AG10803 (cell line): ENCODE measurements at regions not wholly inside any gene's neighbourhood (a gene's known extent, or its start where the extent isn't known, plus 50 kb on each side); places are given as distances from the start of the nearest gene placed in this dataset.
"Not testable (repeated sequence)": the region's sequence is repeated elsewhere in the genome, so short reads cannot be mapped to it uniquely, and the experiment has no call there.

Experiments used
- DNase-seq: peaks from one replicate; pipeline ENCODE4 v3.0.0; 2010; ENCODE audit warnings: low read depth
- H3K4me3 ChIP-seq: 2 replicates; pipeline ENCODE4 v1.5.1; 2011; ENCODE audit warnings: mild to moderate bottlenecking, low read length, control low read depth
- TF ChIP-seq, protein P1 (sequence below): conservative IDR thresholded peaks from 2 replicates; pipeline ENCODE4 v1.5.1; 2011; ENCODE audit warnings: mild to moderate bottlenecking, low read length, control low read depth, inconsistent platforms

DNA sequence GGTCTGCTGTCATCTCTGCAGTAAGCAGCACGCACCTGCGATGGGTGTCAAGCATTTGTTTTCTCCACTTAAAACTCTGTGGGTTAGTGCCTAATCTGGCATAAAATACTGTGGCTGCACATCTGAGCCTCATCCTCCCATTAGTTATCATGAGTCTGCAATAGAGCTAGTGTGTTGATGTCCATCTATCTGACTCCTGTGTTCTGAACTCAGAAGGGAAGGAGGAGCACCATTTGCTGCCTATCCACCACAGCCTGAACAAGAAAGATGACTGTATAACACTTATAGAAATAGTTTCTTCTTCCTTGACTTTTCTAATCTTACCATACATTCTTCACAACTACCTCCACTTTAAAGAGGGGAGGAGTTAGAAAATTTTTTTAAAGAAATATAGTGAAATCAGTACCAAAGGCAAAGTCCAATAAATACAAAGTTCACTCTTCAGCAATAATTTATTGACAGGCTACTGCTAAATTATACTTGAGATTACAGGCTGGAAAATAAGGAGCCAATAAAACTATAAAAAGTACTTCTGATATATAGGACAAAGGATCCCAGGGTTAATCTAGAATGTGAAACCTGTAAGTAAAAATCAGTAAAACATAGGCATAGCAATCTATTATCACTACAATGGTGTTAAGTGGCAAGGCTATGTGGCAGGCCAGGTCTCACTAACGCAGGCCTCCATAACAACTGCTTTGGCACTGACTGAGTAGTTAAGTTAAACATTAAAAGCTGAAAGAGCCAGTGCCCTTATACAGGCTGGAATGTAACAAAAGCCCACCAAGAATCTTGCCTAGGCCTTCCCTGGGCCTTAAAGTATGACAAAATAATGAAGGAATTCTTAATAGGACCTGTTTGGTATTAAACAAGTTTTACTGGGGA is 70.2 kb downstream of the LGALS9C start:
- not testable (repeated sequence) for DNase-seq, H3K4me3 ChIP-seq

DNA sequence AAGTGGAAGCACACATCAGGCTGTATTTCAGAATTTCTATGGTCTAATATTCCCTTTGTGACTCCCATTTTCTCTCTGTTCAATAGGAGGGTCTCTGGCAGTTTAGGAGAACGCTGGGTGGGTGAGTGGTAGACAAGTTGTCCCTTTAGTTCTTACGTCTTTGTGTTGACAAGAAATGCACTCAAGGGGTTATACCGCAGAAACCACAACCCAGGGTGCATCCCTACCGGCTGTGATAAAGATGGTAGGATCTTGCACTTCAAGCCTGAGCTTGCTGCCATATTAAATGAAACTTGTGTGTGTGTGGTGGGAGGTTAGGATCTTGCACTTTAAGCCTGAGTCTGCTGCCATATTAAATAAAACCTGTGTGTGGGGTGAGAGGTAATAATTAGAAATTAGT is 80.5 kb downstream of the LGALS9C start:
- not testable (repeated sequence) for H3K4me3 ChIP-seq, DNase-seq

DNA sequence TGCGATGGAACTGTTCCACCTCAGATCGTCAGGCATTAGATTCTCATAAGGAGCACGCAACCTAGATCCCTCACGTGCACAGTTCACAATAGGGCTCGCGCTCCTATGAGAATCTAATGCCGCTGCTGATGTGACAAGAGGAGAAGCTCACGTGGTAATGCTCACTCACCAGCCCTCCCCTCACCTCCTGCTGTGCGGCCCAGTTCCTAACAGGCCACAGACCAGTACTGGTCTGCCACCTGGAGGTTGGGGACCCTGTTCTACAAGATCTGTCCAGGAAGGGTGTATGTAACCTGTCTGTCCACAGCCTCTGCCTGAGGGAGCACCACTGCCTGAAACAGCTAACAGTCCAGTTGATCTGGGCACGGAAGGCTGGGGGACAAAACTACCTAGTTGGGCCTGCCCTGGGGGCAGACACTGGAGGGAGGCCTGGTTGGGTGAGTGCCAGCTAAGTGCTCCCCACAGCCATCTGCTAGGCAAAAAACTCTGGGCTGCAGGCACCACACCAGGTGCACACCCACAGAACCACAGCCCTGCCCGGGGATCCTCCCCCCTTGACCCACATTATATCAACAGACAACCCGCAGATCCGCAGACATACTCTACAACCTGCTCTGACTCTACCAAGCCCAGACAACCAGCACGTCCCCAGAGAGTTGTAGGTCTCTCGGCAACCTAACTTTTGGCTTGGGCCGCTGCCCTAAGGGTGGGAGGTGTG is 80.7 kb downstream of the TBC1D28 start:
- DNase-seq, H3K4me3 ChIP-seq: not testable (repeated sequence)

DNA sequence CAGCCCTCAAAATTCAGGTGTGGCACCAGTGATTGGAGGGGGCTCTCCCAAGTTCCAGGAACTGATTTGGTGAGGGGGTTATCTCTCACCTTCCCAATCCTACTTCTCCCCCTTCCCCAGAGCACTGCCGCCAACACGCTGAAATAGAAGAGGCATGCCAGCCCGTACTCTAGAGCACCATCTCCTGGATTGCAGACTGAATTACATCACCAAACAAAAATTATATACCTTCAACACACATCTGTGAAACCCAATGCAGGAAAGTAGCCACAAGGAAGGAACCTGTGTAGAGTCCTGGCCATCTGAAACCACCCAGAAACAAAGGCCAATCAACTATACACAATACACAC is 80.1 kb downstream of the TBC1D28 start:
- TF ChIP-seq, protein P1, sequence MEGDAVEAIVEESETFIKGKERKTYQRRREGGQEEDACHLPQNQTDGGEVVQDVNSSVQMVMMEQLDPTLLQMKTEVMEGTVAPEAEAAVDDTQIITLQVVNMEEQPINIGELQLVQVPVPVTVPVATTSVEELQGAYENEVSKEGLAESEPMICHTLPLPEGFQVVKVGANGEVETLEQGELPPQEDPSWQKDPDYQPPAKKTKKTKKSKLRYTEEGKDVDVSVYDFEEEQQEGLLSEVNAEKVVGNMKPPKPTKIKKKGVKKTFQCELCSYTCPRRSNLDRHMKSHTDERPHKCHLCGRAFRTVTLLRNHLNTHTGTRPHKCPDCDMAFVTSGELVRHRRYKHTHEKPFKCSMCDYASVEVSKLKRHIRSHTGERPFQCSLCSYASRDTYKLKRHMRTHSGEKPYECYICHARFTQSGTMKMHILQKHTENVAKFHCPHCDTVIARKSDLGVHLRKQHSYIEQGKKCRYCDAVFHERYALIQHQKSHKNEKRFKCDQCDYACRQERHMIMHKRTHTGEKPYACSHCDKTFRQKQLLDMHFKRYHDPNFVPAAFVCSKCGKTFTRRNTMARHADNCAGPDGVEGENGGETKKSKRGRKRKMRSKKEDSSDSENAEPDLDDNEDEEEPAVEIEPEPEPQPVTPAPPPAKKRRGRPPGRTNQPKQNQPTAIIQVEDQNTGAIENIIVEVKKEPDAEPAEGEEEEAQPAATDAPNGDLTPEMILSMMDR, result peak; percentile 59
- not testable (repeated sequence) for H3K4me3 ChIP-seq
- peak; percentile 27 for DNase-seq

DNA sequence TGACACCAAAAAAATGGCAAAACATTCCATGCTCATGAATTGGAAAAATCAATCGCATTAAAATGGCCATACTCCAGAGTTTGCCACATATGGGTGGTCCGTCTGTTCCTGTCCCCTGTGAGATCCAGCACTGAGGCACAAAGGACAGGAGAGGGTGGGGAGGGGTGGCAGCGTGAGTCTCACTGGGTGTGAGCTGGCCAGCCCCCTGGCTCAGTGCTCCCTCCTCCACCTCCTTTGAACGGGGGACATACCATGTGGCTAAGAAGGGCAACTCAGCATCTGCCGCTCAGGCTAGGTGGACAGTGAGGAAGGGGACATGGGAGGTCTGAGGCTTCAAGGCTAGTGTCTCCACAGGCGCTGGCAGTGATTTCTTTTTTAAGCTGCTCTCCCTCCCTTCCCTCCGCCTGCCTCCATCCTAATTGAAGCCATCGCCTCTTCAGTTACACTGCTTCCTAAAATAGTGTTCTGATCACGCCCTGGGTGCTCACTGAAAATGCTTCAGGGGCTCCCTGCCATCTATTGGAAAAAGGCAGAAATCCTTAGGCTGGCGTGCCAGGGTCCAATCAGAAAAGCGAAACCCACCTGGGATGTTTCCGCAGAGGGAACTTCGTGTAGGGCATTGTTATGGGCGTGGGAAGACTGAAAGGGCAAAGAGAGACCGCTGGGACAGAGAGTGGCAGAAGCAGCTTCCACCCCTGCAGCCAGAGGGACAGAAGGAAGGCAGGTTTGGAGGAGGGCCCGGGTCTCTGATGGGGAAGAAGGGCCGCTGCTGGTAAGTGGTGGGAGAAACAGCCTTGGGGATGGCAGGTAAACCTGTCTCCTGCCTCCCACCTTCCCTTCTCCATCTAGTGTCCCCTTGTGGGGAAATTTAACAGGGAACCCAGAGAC is 75.8 kb downstream of the TBC1D28 start:
- H3K4me3 ChIP-seq, DNase-seq: not testable (repeated sequence)

DNA sequence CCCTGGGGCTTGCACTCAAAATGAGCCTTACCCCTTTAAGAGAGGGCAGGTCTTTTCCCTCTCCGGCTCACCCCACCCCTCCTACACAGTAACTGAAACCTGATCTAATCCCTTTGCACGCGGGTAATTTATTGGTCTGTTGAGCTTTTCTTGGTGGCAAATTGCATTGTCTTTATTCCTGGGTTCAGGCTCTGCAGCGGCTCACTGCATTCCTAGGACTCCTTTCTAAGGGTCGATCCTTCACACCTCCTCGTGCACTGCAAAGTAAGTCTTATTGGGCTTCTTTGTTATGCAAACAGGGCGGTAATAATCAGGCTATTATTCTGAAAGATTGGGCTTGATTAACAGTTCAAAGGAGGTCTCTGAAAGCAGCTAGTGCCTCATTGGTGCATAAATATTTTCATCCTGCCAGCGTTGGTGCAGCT is 74.7 kb downstream of the TBC1D28 start:
- not testable (repeated sequence) for H3K4me3 ChIP-seq, DNase-seq

DNA sequence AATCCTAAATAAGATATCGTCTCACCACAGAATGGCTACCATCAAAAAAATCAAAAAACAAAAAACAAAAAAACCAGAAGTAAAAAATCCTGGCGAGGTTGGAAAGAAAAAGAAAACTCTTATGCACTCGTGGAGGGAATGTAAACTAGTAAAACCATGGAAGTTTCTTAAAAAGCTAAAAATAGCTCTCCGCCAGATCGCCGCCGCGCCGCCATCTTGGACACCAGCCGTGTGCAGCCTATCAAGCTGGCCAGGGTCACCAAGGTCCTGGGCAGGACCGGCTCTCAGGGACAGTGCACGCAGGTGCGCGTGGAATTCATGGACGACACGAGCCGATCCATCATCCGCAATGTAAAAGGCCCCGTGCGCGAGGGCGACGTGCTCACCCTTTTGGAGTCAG is 71.7 kb downstream of the TBC1D28 start:
- DNase-seq, H3K4me3 ChIP-seq: not testable (repeated sequence)

DNA sequence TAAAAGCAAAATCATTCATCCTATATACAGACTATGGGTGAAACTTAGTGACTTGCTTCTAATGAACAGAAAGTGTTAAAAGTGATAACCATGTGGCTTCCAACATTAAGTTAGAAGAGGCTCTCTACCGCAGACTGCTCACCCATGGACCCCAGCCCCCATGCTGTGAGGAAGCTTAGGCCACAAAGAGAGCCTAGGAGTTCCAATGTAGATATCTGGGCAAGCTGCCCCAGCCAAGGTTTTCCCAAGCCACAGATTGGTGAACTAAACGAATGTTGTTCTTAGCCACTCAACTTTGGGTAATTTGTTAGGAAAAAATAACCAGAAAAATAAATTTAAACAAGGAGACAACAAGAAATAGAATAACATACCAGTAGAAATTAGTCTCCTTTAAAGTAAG is 70.1 kb downstream of the TBC1D28 start:
- H3K4me3 ChIP-seq, result not testable (repeated sequence)
- peak; percentile 50 for DNase-seq
